Body of pancreas (tissue), 4 donors: ENCODE measurements at regions not wholly inside any gene's neighbourhood (a gene's known extent, or its start where the extent isn't known, plus 50 kb on each side); places are given as distances from the start of the nearest gene placed in this dataset.

Experiments used
- POLR2A ChIP-seq, 3 donors: fragments of 450-650 bp; IDR thresholded peaks; one replicate each; pipeline ENCODE4 v1.6.1; 2016; ENCODE audit warnings: antibody characterized with exemption in 3 of 3, mild to moderate bottlenecking in 2 of 3
- TF ChIP-seq, protein P1 (sequence below), 7 experiments: fragments of 450-650 bp in 4 of 7; fragments of 200-600 bp in 3 of 7; sonication (generic) in 3 of 7; IDR thresholded peaks; one replicate each; pipeline ENCODE4 v1.5.1; 2016 to 2019; ENCODE audit warnings: antibody characterized with exemption in 7 of 7

DNA sequence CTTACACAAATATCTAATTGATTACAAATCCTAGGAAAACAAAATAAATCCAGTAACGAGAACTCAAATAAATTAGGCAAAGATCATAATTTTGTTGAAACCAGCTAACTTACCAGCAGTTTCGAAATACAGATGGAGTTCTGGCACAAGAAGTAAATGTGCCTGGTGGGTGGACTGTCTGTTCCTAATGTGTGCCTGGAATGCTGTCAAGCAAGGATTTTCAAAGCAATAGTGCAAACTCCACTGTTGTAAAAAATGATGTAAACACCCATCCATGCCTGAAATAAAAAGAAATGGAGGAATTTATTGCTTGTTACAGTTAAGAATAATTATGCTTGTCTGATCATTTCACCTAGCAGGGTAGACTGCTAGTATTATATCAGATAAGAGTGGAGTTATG lies 423.9 kb upstream of the MAP2 start:
- TF ChIP-seq, protein P1, sequence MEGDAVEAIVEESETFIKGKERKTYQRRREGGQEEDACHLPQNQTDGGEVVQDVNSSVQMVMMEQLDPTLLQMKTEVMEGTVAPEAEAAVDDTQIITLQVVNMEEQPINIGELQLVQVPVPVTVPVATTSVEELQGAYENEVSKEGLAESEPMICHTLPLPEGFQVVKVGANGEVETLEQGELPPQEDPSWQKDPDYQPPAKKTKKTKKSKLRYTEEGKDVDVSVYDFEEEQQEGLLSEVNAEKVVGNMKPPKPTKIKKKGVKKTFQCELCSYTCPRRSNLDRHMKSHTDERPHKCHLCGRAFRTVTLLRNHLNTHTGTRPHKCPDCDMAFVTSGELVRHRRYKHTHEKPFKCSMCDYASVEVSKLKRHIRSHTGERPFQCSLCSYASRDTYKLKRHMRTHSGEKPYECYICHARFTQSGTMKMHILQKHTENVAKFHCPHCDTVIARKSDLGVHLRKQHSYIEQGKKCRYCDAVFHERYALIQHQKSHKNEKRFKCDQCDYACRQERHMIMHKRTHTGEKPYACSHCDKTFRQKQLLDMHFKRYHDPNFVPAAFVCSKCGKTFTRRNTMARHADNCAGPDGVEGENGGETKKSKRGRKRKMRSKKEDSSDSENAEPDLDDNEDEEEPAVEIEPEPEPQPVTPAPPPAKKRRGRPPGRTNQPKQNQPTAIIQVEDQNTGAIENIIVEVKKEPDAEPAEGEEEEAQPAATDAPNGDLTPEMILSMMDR (IDR thresholded peaks at IDR 0.05) = no peak
- TF ChIP-seq POLR2A (IDR thresholded peaks at IDR 0.05) = no peak
